B cell (primary cell): ENCODE measurements at regions not wholly inside any gene's neighbourhood (a gene's known extent, or its start where the extent isn't known, plus 50 kb on each side); places are given as distances from the start of the nearest gene placed in this dataset.

Experiments
- ATAC-seq: fragments of 200-7000 bp; cut with Tn5 transposase; one replicate; pipeline ENCODE4 v1.10.0; 2021; ENCODE audit warnings: low read depth, mild to moderate bottlenecking, moderate number of reproducible peaks, moderate library complexity
- CTCF ChIA-PET: fragments of 350-600 bp; sonication (Branson Sonifier 250); formaldehyde crosslinking; loops from one replicate; lab custom pipeline; 2021; ENCODE audit warnings: antibody characterized with exemption, inconsistent platforms; lab: Charles Lee
- POLR2A ChIA-PET: fragments of 350-600 bp; sonication (Branson Sonifier 250); formaldehyde crosslinking; loops from one replicate; lab custom pipeline; 2021; ENCODE audit warnings: antibody characterized with exemption; lab: Charles Lee
- DNase-seq: peaks from one replicate; pipeline ENCODE4 v3.0.0; 2013
- H2AFZ ChIP-seq: 2 replicates; pipeline ENCODE4 v1.6.1; 2012; ENCODE audit warnings: mild to moderate bottlenecking, low read depth, low read length; ENCODE audit not compliant: insufficient read depth, poor library complexity, severe bottlenecking
- H3K27ac ChIP-seq, 2 donors: 1 replicate in 1 of 2; 2 replicates in 1 of 2; pipeline ENCODE4 v1.5.1; 2012 to 2013; ENCODE audit warnings: low read length in 2 of 2, mild to moderate bottlenecking in 2 of 2, moderate library complexity in 1 of 2
- H3K27me3 ChIP-seq, 4 experiments: fragments of 200-600 bp in 1 of 4; sonication (generic) in 1 of 4; replicated peaks in 1 of 4; 1 replicate in 2 of 4; 2 replicates in 2 of 4; pipeline versions ENCODE4 v1.6.1 to v1.7.0; 2013 to 2016; ENCODE audit warnings: low read length in 3 of 4, mild to moderate bottlenecking in 2 of 4, mixed read lengths in 1 of 4, moderate library complexity in 1 of 4; ENCODE audit not compliant: insufficient read depth in 4 of 4, control insufficient read depth in 3 of 4; ENCODE audit errors: control extremely low read depth in 1 of 4
- H3K36me3 ChIP-seq, 2 experiments: replicated peaks in 1 of 2; 1 replicate in 1 of 2; 2 replicates in 1 of 2; pipeline versions ENCODE4 v1.6.1 to v1.7.1; 2013; ENCODE audit warnings: low read length in 1 of 2; ENCODE audit not compliant: insufficient read depth in 2 of 2, control insufficient read depth in 1 of 2; ENCODE audit errors: control extremely low read depth in 1 of 2, extremely low read depth in 1 of 2
- H3K4me1 ChIP-seq, 2 donors: fragments of 200-600 bp in 1 of 2; sonication (generic) in 1 of 2; 1 replicate in 1 of 2; 2 replicates in 1 of 2; pipeline versions ENCODE4 v1.5.1 to v1.6.1; 2013 to 2017; ENCODE audit warnings: low read length in 2 of 2; ENCODE audit not compliant: control insufficient read depth in 2 of 2, insufficient read depth in 2 of 2
- H3K4me2 ChIP-seq: replicated peaks from 2 replicates; pipeline ENCODE3; 2012; ENCODE audit warnings: mild to moderate bottlenecking, low read depth, low read length; ENCODE audit not compliant: poor library complexity, severe bottlenecking
- H3K4me3 ChIP-seq, 5 experiments: fragments of 200-600 bp in 1 of 5; sonication (generic) in 1 of 5; 1 replicate in 3 of 5; 2 replicates in 2 of 5; pipeline versions ENCODE4 v1.5.1 to v1.7.0; 2011 to 2016; ENCODE audit warnings: low read length in 4 of 5, mild to moderate bottlenecking in 4 of 5, low read depth in 2 of 5, control low read depth in 1 of 5, moderate library complexity in 1 of 5; ENCODE audit not compliant: insufficient read depth in 1 of 5; ENCODE audit errors: control extremely low read depth in 1 of 5, extremely low read depth in 1 of 5
- H3K79me2 ChIP-seq: fragments of 200-600 bp; sonication (generic); one replicate; pipeline ENCODE4 v1.6.0; 2016; ENCODE audit warnings: low read length; ENCODE audit not compliant: control insufficient read depth, insufficient read depth
- H3K9ac ChIP-seq: fragments of 200-600 bp; sonication (generic); 2 replicates; pipeline ENCODE4 v1.6.1; 2017; ENCODE audit warnings: mild to moderate bottlenecking, low read length, moderate library complexity
- H3K9me3 ChIP-seq, 3 donors: one replicate each; pipeline versions ENCODE4 v1.6.1 to v1.7.1; 2013; ENCODE audit warnings: low read length in 2 of 3; ENCODE audit not compliant: control insufficient read depth in 2 of 3, insufficient read depth in 1 of 3; ENCODE audit errors: control extremely low read depth in 1 of 3
- H4K20me1 ChIP-seq: 2 replicates; pipeline ENCODE4 v1.6.0; 2012; ENCODE audit warnings: mild to moderate bottlenecking, low read length; ENCODE audit not compliant: insufficient read depth, control insufficient read depth, poor library complexity, severe bottlenecking
- H3K27ac Mint-ChIP-seq: one replicate; pipeline ENCODE4 v1.8.0; 2021; ENCODE audit warnings: mixed read lengths
- H3K27me3 Mint-ChIP-seq: one replicate; pipeline ENCODE4 v1.8.0; 2021; ENCODE audit warnings: mixed read lengths
- H3K4me1 Mint-ChIP-seq: one replicate; pipeline ENCODE4 v1.8.0; 2021; ENCODE audit warnings: mixed read lengths
- H3K4me3 Mint-ChIP-seq: one replicate; pipeline ENCODE4 v1.8.0; 2021; ENCODE audit warnings: mixed read lengths
- H3K9me3 Mint-ChIP-seq: one replicate; pipeline ENCODE4 v1.8.0; 2022; ENCODE audit warnings: mixed read lengths; ENCODE audit not compliant: insufficient read depth
- EZH2 ChIP-seq: IDR thresholded peaks from 2 replicates; pipeline ENCODE4 v1.6.1; 2012; ENCODE audit warnings: borderline replicate concordance, low read depth, mild to moderate bottlenecking, moderate library complexity, low read length; ENCODE audit not compliant: insufficient read depth, poor library complexity, severe bottlenecking
- whole genome bisulfite sequencing: methylation state at CpG from one replicate; pipeline ENCODE4 v1.1.5; 2013; ENCODE audit warnings: missing lambda C conversion rate; ENCODE audit not compliant: insufficient coverage; 5-methylcytosine and 5-hydroxymethylcytosine counted together
- intact Hi-C: fragments of 100-400 bp; cut with micrococcal nuclease; formaldehyde crosslinking; loops from one replicate; pipeline ENCODE4 v1.10.0; 2022
- TF ChIP-seq, protein P1 (sequence below): fragments of 200-600 bp; IDR thresholded peaks from one replicate; pipeline ENCODE4 v1.8.0; 2022; ENCODE audit warnings: antibody characterized with exemption, mild to moderate bottlenecking

GRCh38 chr11:41851743-41852142, 392.3 kb upstream of the LRRC4C start:
- Histone ChIP-seq H2AFZ (no peak overlapping the region), H3K4me2 (no peak overlapping the region), H3K79me2 (no peaks in the 10 kb centered on the region), H3K4me1 (no peaks in the 10 kb centered on the region), H3K9me3 (no peaks in the 10 kb centered on the region), H3K27ac (no peak overlapping the region), H3K36me3 (no peaks in the 10 kb centered on the region), H3K4me3 (no peak overlapping the region), H3K27me3 (no peaks in the 10 kb centered on the region), H3K9ac (no peak overlapping the region), H4K20me1 (no peaks in the 10 kb centered on the region)
- intact Hi-C loops: no loop called here
- no peaks in the 10 kb centered on the region for H3K4me1 Mint-ChIP-seq
- DNase-seq (no peak), ATAC-seq (no peak)
- ChIA-PET CTCF (no interaction called here), POLR2A (no interaction called here)
- TF ChIP-seq, protein P1, sequence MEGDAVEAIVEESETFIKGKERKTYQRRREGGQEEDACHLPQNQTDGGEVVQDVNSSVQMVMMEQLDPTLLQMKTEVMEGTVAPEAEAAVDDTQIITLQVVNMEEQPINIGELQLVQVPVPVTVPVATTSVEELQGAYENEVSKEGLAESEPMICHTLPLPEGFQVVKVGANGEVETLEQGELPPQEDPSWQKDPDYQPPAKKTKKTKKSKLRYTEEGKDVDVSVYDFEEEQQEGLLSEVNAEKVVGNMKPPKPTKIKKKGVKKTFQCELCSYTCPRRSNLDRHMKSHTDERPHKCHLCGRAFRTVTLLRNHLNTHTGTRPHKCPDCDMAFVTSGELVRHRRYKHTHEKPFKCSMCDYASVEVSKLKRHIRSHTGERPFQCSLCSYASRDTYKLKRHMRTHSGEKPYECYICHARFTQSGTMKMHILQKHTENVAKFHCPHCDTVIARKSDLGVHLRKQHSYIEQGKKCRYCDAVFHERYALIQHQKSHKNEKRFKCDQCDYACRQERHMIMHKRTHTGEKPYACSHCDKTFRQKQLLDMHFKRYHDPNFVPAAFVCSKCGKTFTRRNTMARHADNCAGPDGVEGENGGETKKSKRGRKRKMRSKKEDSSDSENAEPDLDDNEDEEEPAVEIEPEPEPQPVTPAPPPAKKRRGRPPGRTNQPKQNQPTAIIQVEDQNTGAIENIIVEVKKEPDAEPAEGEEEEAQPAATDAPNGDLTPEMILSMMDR: no peak
- no peak for TF ChIP-seq EZH2
- no peak overlapping the region for H3K4me3 Mint-ChIP-seq
- no peak overlapping the region for H3K27ac Mint-ChIP-seq
- no peaks in the 10 kb centered on the region for H3K27me3 Mint-ChIP-seq
- H3K9me3 Mint-ChIP-seq: peaks cover 5% of the 10 kb centered on the region

DNA sequence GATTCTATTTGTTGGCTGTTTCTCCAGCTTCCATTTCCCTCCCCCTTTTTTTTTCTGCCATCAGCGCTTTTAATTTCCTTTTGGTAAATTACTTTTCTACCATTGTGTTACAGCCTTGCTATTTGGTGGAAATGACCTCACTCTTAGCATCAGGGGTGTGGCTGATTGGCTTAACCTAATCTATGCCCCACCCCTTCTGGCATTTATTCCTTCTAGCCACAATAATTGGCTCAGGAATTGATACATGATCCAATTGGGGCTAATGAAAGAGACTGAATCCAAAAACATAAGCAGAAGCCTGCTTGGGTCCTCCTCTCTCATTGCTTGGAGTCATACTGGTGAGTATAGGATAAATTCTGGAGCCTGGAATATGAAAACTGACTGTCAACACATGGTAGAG, 402.4 kb upstream of the LRRC4C start:
- Histone ChIP-seq H3K4me3 (no peak overlapping the region), H3K4me1 (no peaks in the 10 kb centered on the region), H3K9ac (no peak overlapping the region), H3K27ac (no peak overlapping the region), H3K79me2 (no peaks in the 10 kb centered on the region), H4K20me1 (no peaks in the 10 kb centered on the region), H3K27me3 (no peaks in the 10 kb centered on the region), H2AFZ (no peak overlapping the region), H3K9me3 (peaks cover 0 to 2% (median 0%) of the 10 kb centered on the region in 3 donors), H3K36me3 (no peaks in the 10 kb centered on the region), H3K4me2 (no peak overlapping the region)
- no peak for DNase-seq
- CTCF ChIA-PET: no interaction called here
- H3K4me3 Mint-ChIP-seq: no peak overlapping the region
- WGBS: no CpG with 5 or more reads among the region's 1 CpG
- POLR2A ChIA-PET: no interaction called here
- intact Hi-C loops: no loop called here
- ATAC-seq: no peak
- H3K27me3 Mint-ChIP-seq: no peaks in the 10 kb centered on the region
- H3K9me3 Mint-ChIP-seq: peaks cover 2% of the 10 kb centered on the region
- no peak overlapping the region for H3K27ac Mint-ChIP-seq
- TF ChIP-seq, protein P1: no peak
- no peak for TF ChIP-seq EZH2
- H3K4me1 Mint-ChIP-seq: no peaks in the 10 kb centered on the region
